Femur (tissue), 1 donor: ENCODE measurements at regions not wholly inside any gene's neighbourhood (a gene's known extent, or its start where the extent isn't known, plus 50 kb on each side); places are given as distances from the start of the nearest gene placed in this dataset.

Source experiments
- DNase-seq: peaks from one replicate; pipeline ENCODE4 v3.0.0-alpha.2; 2017

GRCh38 chr2:190785334-190785733 is 95.3 kb upstream of the GLS start:
- DNase-seq, result no peak

GRCh38 chr2:190786404-190787166 is 94.0 kb upstream of the GLS start:
- no peak for DNase-seq

GRCh38 chr2:190787743-190788235 is 92.8 kb upstream of the GLS start:
- no peak for DNase-seq

GRCh38 chr2:190789074-190790004 is 91.3 kb upstream of the GLS start:
- no peak for DNase-seq

- DNase-seq, result peak; percentile 41
These were observed 89.2 kb upstream of the GLS start for GRCh38 chr2:190791347-190791975.

GRCh38 chr2:190791976-190792575 is 88.5 kb upstream of the GLS start:
- DNase-seq, result no peak

DNA sequence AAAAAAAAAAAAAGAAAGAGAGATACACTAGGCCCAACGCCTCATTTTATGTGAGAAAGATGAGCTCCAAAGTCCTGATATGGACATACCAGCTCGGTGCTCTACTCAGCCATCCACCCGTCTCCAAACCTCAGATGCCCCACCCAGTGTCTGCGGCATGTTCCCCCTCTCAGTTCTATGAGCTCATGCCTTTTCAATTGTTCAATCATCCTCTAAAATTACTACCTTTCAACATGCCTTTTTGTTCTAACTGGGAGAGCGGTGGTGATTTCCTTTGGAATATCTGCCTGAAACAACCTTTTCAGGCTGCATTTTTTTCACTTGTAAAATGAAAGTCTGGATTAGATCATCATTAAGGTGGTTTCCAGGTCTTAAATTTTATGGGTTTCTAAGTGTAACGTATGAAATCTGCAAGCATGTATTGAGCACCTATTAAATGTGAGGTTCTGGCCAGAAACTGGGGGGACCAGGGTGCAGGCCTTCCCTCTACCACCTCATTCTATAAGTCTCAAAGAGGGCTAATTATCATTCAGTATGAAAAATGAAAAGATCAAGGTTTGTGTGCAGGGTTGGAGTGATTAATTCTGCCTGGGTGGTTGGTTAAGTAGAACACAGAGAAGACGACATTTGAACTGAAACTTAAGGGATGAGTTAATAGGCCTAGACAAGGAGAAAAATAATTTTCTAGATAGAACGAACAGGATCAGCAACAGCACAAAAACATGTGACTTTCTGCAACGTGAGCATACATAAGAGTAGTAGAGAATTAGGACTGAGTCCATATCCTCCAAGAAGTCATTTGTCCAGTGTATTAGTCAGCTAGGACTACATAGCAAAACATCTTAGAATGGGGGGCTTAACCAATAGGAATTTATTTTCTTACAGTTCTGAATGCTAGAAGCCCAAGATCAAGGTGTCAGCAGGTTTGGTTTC is 87.4 kb upstream of the GLS start:
- DNase-seq, result no peak

DNA sequence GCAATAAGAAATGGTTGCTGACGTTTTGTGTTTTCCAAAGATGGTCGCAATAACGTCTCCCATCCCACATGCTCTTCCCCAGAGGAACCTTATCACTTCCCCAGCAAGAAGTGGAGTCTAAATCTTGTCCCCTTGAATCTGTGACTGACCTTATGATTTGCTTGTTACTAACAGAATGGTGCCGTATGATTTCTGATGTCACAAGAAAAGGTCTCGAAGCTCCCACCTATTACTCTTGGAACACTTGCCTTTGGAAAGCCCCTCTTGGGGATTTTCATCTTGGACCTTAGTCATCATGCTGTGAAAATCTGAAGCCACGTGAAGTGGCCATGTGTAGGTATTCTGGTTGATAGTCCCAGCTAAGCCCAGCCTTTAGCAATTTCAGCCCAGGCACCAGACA is 86.2 kb upstream of the GLS start:
- no peak for DNase-seq

DNA sequence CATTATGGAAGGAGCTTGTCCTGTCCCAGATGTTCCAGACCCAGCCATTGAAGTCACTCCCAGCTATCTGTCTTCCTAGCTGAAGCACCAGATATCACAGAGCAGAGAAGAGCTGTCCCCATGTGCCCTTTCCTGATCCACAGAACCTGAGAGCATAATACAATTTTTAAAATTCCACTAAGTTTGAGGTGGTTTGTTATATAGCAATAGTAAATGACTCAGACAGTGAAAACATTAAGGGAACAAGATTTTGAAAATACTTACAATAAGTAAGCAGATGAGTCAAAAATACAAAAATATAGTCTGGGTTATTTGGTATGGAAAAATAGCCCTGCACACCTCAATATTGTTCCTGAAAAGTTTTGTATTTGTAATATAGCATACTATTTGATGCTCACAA is 85.8 kb upstream of the GLS start:
- no peak for DNase-seq

DNA sequence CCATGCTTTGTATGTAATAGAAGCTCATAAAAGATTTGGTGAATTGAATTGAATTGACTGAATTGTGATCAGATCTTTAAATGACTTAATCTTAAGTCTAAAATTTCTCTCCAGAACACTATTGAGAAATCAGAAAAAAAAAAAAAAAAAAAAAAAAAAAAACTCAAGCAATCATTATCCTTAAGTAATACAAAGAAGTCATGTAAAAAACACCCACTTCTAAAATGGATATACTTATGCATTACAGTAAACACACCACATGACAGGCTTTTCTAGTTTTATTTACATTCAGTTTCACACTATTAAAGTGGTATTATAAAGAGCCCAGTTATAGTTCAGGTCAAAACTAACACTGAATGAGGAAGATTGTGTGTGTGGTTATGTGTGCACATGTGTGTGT is 84.9 kb upstream of the GLS start:
- DNase-seq, result no peak

DNA sequence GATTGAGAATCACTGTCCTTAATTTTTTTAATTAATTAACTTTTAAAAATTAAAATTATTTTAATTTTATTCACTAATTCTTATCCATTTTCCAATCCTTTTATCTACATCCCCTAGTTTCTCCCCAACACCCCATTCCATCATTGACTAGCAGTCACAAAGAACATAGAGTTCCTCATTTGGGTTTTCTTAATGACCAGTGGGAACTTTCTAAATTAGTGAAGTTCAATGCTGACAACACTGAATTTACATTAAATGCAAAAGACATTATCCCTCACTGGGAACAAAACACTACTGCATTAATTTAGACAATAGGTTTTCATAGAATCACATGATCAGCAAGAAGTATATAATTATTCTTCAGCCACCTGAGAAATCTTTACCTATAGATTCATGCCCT is 80.6 kb upstream of the GLS start:
- no peak for DNase-seq

- no peak for DNase-seq
These were observed 80.1 kb upstream of the GLS start for GRCh38 chr2:190800528-190800927.

- DNase-seq, result no peak
These were observed 78.5 kb upstream of the GLS start for GRCh38 chr2:190802129-190802528.

GRCh38 chr2:190802626-190803209 is 77.9 kb upstream of the GLS start:
- no peak for DNase-seq

DNA sequence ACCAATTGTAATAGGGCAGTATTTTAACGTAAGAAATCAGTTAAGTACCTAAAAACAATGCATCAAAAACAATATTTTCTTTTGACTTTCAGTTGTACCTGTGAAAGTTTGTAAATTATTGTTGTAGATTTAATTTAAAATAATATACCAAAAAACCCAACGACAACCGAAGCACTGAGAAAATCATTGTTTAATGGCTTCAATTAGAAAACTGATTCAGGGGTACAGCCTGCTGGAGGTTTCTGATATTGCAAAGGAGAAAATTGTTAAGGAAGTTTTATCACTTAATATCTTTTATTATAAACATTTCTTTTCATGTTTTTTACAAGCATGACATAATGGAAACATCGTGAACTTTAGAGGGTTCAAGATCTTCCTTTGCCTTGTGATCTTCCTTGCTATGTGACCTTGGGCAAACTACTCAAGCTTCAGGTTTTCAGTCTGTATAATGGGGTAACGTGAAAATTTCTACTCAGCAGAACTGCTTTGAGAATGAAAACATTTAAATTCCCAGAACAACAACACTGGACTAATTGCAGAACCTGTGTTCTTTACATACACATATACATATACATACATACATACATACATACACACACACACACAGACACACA is 76.3 kb upstream of the GLS start:
- no peak for DNase-seq

DNA sequence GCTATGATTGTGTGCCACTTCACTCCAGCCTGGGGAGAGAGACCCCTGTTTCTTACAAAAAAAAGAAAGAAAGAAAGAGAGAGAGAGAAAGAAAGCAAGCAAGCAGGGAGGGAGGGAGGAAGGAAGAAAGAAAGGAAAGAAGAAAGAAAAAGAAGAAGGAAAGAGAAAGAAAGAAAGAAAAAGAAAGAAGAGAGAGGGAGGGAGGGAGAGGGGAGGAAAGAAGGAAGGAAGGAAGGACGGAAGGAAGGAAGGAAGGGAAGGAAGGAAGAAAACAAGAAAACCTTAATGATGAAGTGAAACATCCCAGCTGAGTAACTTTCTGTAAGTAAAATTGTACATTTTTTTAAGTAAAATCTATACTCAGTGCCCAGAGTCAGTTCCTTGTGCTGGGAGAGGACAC is 75.5 kb upstream of the GLS start:
- no peak for DNase-seq

GRCh38 chr2:190805843-190806242 is 74.8 kb upstream of the GLS start:
- no peak for DNase-seq

- no peak for DNase-seq
These were observed 72.7 kb upstream of the GLS start for GRCh38 chr2:190807886-190808285.

DNA sequence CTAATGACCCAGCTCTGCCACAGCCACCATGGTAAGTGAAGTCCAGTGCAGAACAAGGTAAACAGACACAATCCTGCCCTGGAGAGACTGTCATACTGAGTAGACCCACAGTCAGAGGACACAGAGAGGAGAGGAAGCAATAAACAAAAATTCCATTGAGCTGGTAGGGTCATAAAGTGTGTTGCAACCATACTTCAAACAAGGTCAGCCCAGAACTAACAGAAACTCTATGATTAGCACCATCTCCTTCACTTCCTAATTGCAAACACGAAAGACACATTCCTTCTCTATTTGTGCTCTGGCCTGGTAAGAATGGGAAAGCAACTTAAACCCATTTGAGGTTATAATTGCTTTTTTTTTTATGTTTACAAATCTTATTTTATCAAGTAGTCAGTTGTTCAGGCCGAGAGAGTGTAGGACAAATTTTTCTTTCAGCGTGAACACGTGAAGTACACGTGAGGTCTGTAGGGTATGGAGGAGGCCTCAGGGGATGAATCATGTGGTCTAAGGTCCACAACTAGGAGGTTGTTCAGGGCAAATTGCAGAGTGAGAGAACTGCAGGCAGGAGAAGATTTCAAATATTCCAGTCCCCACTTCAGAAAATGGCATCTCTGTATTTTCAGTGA is 71.4 kb upstream of the GLS start:
- DNase-seq, result no peak

DNA sequence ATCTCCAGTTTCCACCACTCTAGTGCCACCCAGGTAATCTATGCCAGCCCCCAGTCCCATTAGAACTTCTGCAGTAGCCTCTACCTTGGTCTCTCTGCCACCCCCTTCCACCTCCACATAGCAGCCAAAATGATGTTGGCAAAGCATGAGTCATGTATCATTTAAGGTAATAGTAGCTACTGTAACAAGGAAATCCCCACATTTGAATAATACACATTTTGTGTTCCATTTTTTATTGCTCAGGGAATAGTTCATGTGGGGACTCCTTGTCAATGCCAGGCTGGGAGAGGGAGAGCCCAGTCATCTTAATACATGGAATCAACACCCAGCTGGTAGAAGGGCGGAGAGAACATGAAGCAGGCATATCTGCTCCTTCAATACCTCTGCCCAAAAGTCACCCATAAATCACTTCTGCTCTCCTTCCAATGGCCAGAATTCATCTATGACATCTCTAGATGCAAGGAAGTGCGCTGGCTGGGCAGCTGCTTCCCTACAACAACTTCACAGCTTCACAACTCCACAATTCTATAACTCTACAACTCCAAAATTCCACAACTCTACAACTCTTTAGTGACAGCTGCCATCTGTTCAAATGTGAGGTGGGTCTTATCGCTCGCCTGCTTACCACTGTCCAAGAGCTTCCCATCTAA is 70.6 kb upstream of the GLS start:
- DNase-seq, result no peak
